NCI-H460 (cell line): ENCODE measurements at regions not wholly inside any gene's neighbourhood (a gene's known extent, or its start where the extent isn't known, plus 50 kb on each side); places are given as distances from the start of the nearest gene placed in this dataset.
A peak's percentile ranks its signal among the peaks of the same experiment; 100 is the strongest.

Experiments used
- DNase-seq: peaks from one replicate; pipeline ENCODE4 v3.0.0-alpha.2; 2016; ENCODE audit warnings: low read depth; ENCODE audit errors: extremely low read depth

GRCh38 chrX:144790148-144790547 is 457.2 kb upstream of the SPANXN1 start:
- DNase-seq = no peak

DNA sequence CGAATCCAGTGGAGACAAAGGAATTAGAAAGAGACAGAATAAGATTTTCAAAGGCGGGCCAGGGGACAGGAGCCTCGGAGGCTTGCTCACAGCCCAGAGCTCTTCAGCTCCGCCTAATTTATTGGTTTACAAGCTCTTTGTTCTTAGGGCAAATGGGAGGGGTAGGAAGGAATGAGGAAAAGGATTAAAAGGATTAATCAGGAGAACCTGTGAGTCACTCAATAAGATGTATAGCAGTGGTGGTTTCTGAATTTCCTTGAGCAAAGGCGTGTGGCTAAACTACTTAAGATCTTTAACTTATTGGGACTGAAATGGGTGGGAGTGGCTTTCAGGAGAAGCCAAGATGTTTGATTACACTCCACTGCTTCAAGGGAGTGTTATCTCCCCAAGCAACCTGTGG is 456.0 kb upstream of the SPANXN1 start:
- DNase-seq = no peak

GRCh38 chrX:144798972-144799371 is 448.3 kb upstream of the SPANXN1 start:
- no peak for DNase-seq

GRCh38 chrX:144801786-144802185 is 445.5 kb upstream of the SPANXN1 start:
- DNase-seq = peak; percentile 78

DNA sequence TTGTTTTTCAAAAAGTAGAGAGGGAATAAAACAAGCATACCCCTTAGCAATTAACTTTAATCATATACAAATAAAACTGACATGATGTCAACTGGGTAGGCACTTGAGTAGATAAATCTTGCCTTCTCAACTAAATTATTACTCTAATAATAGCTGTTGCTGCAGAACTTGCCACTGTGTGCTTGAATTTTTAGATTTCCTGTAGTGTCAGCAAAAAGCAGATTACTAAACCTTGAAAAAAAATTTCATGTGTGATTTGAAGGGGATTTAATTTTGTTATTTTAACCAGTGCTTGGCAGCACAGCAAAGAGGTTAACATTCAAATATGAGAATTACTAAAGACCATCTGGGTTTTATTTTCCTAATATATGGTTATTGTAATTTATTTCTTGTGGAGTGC is 438.3 kb upstream of the SPANXN1 start:
- no peak for DNase-seq

DNA sequence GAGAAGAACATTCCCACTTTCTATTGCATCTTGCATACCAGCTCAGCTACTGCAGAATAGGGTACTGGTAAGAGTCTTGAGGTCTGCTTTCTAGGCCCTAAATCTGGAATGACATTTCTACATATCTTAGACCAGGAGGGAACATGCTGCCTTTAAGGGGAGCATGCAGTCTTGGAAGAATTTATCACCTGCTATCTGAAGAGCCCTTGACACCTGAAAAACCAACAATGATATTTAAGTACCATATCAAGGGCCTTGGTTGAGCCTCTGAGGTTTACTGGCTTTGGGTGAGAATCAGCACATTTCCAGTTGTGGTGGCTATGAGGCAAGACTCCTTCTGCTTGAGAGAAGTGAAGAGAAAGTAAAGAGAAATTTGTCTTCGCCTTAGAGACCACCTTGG is 436.8 kb upstream of the SPANXN1 start:
- no peak for DNase-seq

- no peak for DNase-seq
Measured at GRCh38 chrX:144819406-144819805, 427.9 kb upstream of the SPANXN1 start.

GRCh38 chrX:144840616-144841015 is 406.7 kb upstream of the SPANXN1 start:
- DNase-seq = no peak

DNA sequence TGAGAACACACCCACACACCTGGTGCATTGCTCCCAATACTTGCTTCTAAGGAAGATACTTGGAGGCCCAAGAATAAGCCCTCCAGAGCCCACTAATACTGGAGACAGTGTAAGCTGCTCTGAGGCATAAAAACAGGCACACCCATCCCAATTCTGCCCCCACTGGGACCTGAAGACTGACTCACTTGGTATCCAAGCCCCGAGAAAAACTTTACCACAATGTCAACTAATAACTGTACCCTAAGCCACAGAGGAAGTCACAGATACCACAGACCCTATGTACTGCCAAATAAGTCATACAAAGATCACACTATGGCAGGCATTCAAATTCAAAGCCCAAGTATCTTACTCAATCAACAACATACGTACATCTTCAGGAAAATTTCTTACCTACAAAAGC is 398.2 kb upstream of the SPANXN1 start:
- DNase-seq = no peak

DNA sequence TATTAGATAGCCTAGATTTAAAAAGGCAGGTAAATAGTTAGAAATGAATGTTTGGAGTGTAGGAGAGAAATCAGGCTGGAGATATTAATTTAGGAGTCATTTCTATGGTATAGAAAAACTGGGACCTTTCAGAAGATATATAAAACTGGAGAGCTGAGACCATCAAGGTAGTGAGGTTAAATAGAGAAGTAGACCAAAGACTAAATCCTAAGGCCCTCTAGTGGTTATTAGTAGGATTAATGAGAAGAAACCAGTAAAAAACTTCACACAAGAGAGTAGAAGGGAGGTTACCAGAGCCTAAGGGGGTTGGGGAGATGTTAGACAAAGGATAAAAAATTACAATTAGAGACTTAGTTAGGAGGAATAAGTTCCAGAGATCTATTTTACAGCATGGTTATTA is 351.0 kb upstream of the SPANXN1 start:
- no peak for DNase-seq

GRCh38 chrX:144901521-144901920 is 345.8 kb upstream of the SPANXN1 start:
- no peak for DNase-seq

DNA sequence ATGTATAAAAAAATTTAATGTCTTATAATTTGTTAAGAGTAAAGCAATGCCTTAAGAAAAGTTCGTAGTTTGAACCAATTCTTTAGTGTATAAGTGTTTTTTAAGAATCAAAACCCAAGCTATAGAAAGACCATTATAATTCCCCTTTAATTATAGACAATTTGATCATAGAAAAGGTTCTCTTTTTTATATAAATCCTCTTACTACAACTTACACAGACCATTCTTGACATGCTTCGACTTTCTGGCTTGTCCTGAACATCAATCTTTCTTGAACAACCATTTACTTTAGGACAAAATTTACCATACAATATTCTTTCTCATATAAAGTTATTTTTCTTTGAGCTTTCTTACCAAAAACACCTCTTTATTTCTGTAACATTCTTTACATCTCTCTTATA is 330.5 kb upstream of the SPANXN1 start:
- no peak for DNase-seq

DNA sequence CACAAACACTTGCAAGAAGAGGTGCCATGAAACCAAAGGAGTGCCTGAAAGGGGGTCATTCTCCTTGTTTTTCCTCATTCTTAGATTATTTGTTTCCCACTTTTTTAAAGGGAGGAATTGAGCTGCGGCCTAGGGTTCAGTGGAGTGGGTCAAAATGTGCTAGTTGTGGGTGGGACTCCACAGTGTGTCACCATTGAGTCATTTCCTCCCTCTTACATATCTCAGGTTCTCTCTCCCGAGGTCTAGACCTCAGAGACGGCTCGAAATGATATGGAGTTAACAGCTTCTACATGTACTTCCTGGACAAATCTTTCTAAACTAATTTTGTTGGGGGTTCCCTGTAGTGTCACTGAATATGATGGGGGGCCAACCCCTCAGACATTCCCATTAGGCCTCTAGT is 328.4 kb upstream of the SPANXN1 start:
- no peak for DNase-seq

DNA sequence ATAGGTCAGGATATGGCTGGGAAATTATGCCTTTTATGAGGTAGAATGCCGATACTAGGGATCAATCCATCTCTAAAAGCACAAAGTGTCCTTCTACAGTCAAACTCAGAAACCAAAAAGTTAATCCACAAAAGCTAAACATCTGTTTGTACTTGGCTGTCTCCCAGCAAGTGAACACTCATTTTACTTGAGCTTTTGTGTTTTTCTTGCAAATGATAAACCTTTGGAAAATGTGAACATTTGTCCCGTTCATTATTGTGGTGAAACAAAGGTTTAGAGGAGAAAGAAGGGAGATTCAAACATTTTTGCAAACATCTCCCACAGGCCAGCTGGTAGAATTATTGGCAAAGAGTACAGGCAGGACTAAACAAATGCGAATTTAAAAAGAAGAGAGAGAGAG is 300.6 kb upstream of the SPANXN1 start:
- DNase-seq = no peak
